ENCODE measurements at regions not wholly inside any gene's neighbourhood (a gene's known extent, or its start where the extent isn't known, plus 50 kb on each side); places are given as distances from the start of the nearest gene placed in this dataset.

DNA sequence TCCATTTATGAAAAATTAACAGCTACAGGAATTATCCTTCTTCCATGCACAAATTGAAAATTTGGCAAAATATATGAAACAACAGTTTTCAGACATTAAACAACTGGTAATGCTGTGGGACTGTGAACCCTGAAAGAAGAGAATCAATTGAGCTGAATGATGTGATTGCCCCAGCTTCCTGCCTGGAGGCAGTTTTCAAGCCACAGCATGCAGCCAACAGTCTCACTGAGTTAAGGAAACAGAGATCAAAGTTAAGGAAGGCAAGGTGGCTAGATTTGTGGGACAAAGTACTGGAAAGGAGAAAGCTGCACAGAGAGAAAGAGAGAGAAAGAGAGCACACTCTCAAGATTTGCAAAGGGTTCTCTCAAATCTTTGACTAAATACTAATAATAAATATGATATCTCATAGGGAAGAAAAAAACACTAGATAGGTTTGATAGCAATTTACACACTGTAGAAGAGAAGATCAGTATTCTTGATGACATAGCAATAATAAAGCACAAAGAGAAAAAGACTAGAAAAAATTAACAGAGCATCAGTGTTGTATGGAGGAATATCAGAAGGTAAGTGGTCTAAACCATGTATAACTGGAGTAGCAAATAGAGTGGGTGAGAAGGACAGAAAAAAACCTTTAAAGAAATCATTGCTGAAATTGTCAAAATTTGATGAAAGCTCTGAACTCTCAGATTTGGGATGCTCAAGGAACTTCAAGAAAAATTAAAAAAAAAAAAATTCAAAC lies 70.1 kb upstream of the CNKSR3 start:
- Mint-ChIP-seq H3K4me3 (no peak overlapping the region), H3K4me1 (ENCODE audit: low read depth) (no peaks in the 10 kb centered on the region), H3K27ac (no peak overlapping the region), H3K27me3 (ENCODE audit: insufficient read depth) (peaks cover 10% of the 10 kb centered on the region), H3K36me3 (ENCODE audit: low read depth) (no peaks in the 10 kb centered on the region), H3K9me3 (peaks cover 8% of the 10 kb centered on the region)
- no peak for DNase-seq
- TF ChIP-seq, protein P1, sequence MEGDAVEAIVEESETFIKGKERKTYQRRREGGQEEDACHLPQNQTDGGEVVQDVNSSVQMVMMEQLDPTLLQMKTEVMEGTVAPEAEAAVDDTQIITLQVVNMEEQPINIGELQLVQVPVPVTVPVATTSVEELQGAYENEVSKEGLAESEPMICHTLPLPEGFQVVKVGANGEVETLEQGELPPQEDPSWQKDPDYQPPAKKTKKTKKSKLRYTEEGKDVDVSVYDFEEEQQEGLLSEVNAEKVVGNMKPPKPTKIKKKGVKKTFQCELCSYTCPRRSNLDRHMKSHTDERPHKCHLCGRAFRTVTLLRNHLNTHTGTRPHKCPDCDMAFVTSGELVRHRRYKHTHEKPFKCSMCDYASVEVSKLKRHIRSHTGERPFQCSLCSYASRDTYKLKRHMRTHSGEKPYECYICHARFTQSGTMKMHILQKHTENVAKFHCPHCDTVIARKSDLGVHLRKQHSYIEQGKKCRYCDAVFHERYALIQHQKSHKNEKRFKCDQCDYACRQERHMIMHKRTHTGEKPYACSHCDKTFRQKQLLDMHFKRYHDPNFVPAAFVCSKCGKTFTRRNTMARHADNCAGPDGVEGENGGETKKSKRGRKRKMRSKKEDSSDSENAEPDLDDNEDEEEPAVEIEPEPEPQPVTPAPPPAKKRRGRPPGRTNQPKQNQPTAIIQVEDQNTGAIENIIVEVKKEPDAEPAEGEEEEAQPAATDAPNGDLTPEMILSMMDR (IDR thresholded peaks at IDR 0.05): no peak

DNA sequence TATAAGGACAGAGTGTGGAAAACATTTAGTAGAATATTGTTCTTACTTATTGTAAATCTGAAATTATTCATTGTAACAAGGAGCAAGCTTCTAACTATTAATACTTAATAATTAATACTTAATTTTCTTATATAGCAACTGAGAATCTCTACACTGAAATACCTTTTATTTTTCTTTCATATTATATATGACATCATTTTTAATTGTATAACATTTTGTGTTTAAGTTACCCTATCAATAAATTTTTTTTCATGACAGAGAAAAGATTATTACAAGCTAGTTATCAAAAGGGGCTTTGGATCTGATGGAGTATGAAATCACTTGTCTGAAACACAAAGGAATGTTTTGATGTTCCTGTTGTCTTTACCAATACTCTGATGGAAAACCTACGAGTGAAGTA lies 72.2 kb upstream of the CNKSR3 start:
- DNase-seq: no peak
- Mint-ChIP-seq H3K4me3 (no peak overlapping the region), H3K4me1 (ENCODE audit: low read depth) (no peaks in the 10 kb centered on the region)

DNA sequence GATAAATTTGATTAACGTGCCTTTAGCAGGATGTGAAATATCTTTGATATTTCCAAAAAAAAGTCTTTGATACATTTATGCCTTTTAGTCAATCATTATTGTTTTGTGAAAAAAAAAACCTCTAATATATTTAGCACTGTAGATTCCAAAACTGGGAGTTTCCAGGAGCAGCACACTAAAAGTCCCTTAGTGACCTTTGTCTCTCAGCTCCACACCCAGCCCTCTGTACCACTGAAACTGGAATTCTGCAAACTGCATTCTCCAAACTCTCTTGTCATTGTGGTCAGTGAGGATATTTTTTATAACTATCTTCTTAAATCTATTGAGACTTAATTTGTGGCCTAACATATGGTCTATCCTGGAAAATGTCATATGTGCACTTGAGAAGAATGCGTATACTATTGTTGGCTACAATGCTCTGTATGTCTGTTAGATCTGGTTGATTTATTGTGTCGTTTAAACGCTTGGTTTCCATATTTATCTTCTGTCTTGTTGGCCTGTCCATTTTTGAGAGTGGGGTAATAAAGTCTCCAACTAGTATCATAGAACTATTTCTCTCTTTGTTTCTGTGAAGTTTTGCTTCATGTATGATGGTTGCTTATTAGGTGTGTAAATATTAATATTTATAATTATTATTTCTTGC lies 73.2 kb upstream of the CNKSR3 start:
- Mint-ChIP-seq H3K36me3 (ENCODE audit: low read depth) (no peaks in the 10 kb centered on the region), H3K27me3 (ENCODE audit: insufficient read depth) (peaks cover 10% of the 10 kb centered on the region), H3K4me3 (no peak overlapping the region), H3K9me3 (peaks cover 8% of the 10 kb centered on the region), H3K4me1 (ENCODE audit: low read depth) (no peaks in the 10 kb centered on the region), H3K27ac (no peak overlapping the region)
- DNase-seq: no peak
- TF ChIP-seq, protein P1 (IDR thresholded peaks at IDR 0.05): no peak

More for the DNA sequence above, 72.2 kb upstream of the CNKSR3 start:
- peaks cover 8% of the 10 kb centered on the region for H3K9me3 Mint-ChIP-seq
- no peaks in the 10 kb centered on the region for H3K36me3 Mint-ChIP-seq (ENCODE audit: low read depth)
- H3K27me3 Mint-ChIP-seq (ENCODE audit: insufficient read depth): peaks cover 13% of the 10 kb centered on the region
- TF ChIP-seq, protein P1 (IDR thresholded peaks at IDR 0.05): no peak
- no peak overlapping the region for H3K27ac Mint-ChIP-seq

DNA sequence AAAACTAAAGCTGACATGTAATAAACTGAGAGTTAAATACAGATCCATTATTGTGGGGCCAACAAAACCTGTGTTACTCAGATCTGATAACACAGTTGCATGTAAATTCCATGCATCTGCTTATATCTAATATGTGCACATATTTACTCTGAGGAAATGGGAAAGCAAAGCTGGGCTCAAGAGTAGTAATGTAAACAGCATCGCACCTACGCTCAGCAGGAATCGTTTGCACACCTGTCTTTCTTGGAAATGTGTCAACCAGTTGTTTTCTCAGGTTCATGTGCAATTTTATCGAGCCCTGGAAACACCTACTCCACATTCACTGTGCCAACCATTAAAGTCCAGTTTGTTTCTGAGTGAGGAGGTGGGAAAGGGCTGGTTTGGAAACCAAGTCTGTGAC lies 80.3 kb upstream of the CNKSR3 start:
- TF ChIP-seq, protein P1 (IDR thresholded peaks at IDR 0.05): no peak
- DNase-seq: no peak
- Mint-ChIP-seq H3K4me3 (no peak overlapping the region), H3K9me3 (no peaks in the 10 kb centered on the region), H3K36me3 (ENCODE audit: low read depth) (no peaks in the 10 kb centered on the region), H3K27me3 (ENCODE audit: insufficient read depth) (peaks cover 11% of the 10 kb centered on the region), H3K27ac (no peak overlapping the region), H3K4me1 (ENCODE audit: low read depth) (no peaks in the 10 kb centered on the region)

DNA sequence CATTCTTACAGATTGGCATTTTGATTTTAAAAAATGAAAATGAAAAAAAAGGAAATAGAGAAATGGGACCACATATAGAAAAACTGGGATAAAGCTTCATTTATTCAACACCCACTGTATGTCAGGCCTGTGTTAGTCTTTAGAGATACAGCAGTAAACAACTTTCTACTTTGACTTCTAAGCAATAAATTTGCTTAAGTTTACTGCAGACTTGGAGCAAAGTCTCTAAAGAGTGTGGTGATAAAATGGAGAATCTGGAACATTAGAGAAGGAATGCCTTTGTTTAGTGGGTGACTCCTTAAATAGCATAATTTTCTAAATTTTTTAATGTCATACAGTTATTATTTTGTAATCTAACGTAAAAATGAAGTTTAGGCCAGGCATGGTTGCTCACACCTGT lies 80.7 kb upstream of the CNKSR3 start:
- Mint-ChIP-seq H3K4me1 (ENCODE audit: low read depth) (no peaks in the 10 kb centered on the region), H3K27me3 (ENCODE audit: insufficient read depth) (peaks cover 11% of the 10 kb centered on the region), H3K9me3 (no peaks in the 10 kb centered on the region), H3K36me3 (ENCODE audit: low read depth) (no peaks in the 10 kb centered on the region), H3K4me3 (no peak overlapping the region), H3K27ac (no peak overlapping the region)
- TF ChIP-seq, protein P1 (IDR thresholded peaks at IDR 0.05): no peak
- no peak for DNase-seq
